Spleen (tissue), 7 donors: ENCODE measurements at regions not wholly inside any gene's neighbourhood (a gene's known extent, or its start where the extent isn't known, plus 50 kb on each side); places are given as distances from the start of the nearest gene placed in this dataset.

ENCODE experiments used
- CTCF ChIP-seq, 11 experiments: fragments of 200-600 bp in 7 of 11; fragments of 450-650 bp in 4 of 11; sonication (generic) in 4 of 11; IDR thresholded peaks in 8 of 11; conservative IDR thresholded peaks in 3 of 11; 1 replicate in 7 of 11; 2 replicates in 4 of 11; pipeline versions ENCODE4 v1.4.0 to v1.8.0; 2016 to 2021; ENCODE audit warnings: antibody characterized with exemption in 11 of 11, inconsistent platforms in 4 of 11, mild to moderate bottlenecking in 1 of 11
- POLR2A ChIP-seq, 3 donors: fragments of 450-650 bp; IDR thresholded peaks; one replicate each; pipeline ENCODE4 v1.5.1; 2017; ENCODE audit warnings: antibody characterized with exemption in 3 of 3, mild to moderate bottlenecking in 1 of 3
- POLR2AphosphoS5 ChIP-seq, 3 donors: sonication (generic); formaldehyde crosslinking; IDR thresholded peaks; one replicate each; pipeline ENCODE4 v1.5.1; 2017; ENCODE audit warnings: antibody characterized with exemption in 3 of 3
- donor health status: DM: no; HTN: no; CAD: no; lungs with moderate emphysema.
- donor health status: DM: no; HTN: no; CAD: no.
- donor health status: DM: no; HTN: no; CAD: no.

- TF ChIP-seq CTCF (IDR thresholded peaks at IDR 0.05 in 8 of 11, conservative IDR thresholded peaks at IDR 0.05 in 3 of 11) (no peak), POLR2AphosphoS5 (IDR thresholded peaks at IDR 0.05) (no peak), POLR2A (IDR thresholded peaks at IDR 0.05) (no peak)
These were observed 526.7 kb upstream of the ADAMTS16 start for GRCh38 chr5:4613440-4613839.
